ENCODE measurements at regions not wholly inside any gene's neighbourhood (a gene's known extent, or its start where the extent isn't known, plus 50 kb on each side); places are given as distances from the start of the nearest gene placed in this dataset.

DNA sequence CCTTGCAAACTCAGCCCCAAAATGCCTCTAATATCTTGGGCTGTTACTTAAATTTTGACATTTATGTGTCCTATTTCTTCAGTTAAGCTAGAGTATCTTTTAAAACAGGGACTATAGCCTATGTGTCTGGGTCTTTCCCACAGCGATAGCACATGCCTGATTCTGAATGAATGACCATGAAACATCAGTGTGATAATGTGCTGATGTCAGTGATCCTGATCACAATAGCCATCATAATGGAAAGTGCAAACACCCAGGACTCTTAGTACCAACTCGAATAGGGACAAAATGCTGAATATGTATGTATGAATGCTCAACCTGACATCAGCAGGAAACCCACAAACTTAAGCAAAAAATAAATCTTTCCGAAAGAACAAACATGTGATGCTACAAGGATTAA lies 537.4 kb downstream of the IGSF11 start:
- no peak for TF ChIP-seq POLR2AphosphoS5 (IDR thresholded peaks at IDR 0.05; ENCODE audit: insufficient read depth in 1 of 2, low read depth in 1 of 2)
- TF ChIP-seq, protein P1, sequence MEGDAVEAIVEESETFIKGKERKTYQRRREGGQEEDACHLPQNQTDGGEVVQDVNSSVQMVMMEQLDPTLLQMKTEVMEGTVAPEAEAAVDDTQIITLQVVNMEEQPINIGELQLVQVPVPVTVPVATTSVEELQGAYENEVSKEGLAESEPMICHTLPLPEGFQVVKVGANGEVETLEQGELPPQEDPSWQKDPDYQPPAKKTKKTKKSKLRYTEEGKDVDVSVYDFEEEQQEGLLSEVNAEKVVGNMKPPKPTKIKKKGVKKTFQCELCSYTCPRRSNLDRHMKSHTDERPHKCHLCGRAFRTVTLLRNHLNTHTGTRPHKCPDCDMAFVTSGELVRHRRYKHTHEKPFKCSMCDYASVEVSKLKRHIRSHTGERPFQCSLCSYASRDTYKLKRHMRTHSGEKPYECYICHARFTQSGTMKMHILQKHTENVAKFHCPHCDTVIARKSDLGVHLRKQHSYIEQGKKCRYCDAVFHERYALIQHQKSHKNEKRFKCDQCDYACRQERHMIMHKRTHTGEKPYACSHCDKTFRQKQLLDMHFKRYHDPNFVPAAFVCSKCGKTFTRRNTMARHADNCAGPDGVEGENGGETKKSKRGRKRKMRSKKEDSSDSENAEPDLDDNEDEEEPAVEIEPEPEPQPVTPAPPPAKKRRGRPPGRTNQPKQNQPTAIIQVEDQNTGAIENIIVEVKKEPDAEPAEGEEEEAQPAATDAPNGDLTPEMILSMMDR (IDR thresholded peaks at IDR 0.05): no peak
